HG03103 (cell line): ENCODE measurements at regions not wholly inside any gene's neighbourhood (a gene's known extent, or its start where the extent isn't known, plus 50 kb on each side); places are given as distances from the start of the nearest gene placed in this dataset.

Source experiments
- ATAC-seq: cut with Tn5 transposase; IDR thresholded peaks from one replicate; pipeline ENCODE4 v1.9.1; 2021; ENCODE audit warnings: low read depth; ENCODE audit not compliant: unreplicated experiment

DNA sequence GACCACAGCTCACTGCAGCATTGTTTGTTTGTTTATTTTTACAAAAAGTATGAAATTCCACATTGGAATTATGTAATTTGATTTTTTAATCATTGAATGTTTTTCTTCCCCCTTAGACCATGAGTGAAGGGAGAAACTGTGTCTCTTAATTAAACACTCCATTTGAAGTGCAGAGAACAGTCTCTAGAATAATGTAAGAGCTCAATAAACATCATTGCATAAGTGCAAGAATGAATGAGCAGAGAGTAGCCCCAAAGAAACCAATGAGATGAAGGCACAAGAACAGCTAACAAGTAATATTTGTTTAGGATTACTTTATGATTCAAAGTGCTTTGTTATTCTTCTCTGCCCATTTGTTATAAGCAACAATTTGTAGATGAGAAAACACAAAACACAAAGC lies 921.3 kb upstream of the LCORL start:
- ATAC-seq, result no peak

DNA sequence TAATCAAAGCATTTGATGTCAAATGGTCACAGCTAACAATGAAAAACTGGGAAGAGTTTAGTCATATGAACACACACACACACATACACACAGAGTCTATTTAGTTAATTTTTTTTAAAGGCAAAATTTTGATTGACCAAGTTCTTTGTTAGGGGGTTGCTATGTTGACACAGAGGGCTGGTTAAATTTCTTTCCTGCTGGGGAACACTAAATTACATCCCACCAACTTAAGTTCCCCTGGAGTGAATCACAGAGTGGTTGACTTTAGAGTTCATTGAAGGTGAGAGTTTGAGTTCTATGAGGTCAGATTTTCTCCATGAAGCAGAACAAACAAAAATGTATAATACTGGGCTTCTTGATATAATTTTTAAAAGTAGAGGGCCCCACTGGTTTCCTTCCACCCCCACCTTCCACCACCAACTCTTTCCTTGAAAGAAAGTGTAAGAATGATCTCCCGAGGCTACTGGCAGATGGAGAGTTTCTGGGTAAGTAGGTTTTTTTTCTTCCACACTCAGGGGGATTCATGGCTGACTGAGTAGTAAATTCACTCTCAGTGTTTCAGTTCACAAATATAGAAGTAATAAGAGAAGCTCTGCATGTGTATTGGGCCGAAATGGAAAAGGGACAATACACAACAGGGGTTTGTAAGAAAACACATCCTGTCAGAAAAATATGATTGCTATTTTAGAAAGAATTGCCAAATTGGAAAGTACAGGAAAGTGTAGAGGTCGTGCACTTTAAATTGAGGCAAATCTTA lies 917.0 kb upstream of the LCORL start:
- no peak for ATAC-seq

DNA sequence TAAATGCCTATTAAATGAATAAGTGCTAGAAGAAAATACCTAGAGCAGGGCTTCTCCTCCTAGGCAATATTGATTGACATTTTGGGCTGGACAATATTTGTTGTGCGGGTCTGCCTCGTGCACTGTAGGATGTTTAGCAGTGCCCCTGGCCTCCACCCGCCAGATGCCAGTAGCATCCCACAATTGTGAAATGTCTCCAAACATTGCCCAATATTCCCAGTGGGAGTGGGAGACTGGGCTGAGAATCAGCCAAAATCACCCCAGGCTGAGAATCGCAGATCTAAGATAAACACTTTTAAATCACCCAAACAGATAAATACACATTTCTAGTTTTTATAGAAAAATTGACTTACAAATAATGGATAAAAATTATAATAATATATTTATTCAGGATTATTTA lies 916.2 kb upstream of the LCORL start:
- ATAC-seq, result no peak

DNA sequence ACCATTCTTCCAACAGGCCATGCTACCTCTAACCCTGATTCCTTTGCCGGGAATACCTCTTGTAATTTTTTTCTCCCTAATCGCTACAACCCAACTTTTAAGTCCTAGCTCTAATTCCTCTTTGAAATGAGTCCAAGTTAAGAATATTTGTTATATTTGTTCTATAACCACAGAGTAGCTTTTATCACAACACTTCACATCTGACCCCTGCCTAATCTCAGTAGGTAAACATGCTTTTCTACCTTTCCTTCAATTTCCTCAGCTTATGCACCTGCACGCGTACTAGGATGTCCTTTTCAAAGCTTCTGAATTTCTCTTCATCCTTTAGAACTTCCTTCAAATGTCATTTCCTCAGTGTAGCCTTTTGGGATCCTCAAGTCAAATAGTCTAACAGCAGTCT lies 915.5 kb upstream of the LCORL start:
- ATAC-seq, result no peak

DNA sequence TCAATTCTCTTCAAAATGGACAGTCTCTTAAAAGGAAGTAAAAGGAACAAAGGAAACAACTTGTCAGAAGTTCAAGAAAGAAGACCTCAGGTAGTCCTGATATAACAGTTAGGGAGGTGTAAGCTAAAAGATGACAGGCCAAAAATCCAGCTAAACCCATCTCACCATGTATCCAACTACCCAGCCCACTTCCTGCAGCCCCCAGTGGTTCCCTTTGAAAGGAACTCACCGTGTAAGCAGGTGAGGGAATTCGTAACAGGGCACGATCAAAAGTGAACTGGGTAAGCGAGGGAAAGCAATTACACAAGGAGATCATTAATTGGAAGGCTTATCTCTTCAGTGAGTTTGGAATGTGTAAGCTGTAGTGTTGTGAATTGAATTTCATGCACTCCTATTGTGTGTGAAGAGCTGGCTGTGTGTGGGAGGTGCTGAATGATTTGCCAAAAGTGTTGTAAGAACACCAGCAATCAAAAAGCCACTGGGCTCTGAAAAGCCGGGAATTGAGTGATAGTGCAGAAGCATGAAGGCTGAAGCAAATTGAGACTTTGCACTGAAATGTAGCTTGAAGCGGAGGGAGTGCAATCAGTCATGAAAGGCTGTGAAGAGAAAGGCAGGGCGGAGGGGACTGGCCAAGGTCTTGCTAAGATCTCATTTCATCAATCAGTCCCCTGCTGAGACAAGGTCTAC lies 914.2 kb upstream of the LCORL start:
- ATAC-seq, result no peak

DNA sequence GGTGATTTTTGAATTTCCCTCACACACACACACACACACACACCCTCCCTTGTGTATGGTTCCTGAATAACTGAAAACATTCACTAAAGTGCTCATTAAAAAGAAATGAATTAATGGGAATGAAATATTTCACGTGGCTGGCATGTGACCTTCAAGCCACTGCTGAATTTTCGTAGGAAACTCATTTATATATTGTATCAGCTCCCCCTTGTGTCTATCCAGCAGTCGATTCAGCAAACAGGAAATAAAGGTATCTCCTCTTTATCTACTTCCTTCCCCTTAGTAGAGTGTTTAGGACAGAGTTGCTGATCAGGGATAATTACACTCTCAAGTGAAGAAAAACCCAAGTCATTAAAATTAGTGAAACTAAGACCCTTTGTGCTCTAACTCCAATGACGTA lies 912.6 kb upstream of the LCORL start:
- ATAC-seq, result no peak

DNA sequence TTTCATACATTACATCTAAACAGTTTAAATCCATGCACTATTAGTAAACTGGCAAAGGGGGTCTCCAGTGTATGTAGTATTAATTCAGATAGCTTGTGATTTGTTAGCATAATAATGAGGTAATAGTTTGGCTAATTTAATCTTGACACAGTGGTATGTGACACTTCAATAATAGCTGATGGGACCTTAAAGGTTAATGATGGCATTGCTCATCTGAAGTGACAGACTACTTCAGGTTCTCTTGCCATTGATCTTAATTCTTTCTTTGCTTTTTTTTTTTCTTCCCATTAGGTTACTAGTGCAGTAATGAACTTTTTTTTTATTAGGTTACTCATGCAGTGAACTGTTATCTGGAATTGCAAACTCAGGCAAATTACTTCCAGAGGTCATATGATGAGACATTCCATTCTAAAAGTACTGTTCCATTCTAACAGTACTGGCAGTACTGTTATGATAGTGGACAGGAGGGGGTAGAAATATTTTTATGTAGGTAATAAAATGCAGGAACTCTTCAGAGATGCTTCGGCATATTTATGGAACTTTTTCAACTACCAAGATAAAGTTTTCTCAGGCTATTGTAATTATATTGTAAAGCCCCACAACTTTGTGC lies 911.3 kb upstream of the LCORL start:
- no peak for ATAC-seq

DNA sequence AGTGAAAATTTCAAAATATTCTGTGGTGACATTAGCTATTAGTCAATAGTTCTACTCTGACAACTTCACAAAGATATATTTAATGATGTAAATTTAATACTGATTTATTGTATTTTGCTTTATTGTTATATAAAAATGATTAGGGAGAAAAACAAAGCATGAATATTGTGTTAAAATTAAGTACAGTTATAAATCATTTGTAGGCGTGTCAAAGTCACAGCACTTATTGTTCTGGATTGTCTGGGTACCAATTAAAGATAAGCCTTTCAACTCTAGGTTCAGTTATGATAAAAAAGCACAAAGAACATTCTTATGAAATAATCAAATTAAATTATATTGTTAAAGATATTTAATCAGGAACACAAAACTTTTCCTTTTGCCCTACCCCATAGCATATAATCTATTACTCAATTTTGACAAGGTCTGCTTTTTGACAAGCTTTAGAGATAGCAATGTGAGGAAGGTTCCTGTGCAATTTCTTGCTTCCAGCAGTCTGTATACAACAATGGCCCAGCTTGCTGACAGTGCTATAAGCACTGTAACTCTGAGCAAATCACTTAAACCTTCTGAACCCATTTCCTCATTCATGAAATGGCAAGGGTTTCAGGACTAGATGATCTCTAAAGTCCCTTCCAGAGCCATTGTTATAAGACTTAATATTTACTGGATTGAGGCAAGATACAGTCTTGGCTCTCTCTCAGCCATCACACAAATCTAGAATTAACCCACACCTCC lies 910.3 kb upstream of the LCORL start:
- no peak for ATAC-seq

DNA sequence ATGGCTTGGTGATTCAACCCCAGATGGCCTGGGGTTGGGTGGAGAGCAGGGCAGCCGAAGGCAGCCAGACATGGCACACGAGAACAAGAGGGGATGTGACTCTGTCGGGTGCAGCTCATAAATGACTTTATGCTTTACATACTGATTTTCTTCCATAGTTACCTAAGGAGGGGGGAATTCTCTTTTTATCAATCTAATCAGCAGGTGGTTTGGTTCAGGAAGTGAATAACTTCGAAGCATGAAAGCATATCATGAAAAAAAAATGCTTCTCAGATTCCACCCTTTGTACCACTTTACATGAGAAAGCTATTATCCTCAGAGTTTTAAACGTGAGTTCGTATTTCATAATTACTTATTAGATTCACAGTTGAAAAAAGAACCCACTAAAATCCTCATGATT lies 908.9 kb upstream of the LCORL start:
- no peak for ATAC-seq

DNA sequence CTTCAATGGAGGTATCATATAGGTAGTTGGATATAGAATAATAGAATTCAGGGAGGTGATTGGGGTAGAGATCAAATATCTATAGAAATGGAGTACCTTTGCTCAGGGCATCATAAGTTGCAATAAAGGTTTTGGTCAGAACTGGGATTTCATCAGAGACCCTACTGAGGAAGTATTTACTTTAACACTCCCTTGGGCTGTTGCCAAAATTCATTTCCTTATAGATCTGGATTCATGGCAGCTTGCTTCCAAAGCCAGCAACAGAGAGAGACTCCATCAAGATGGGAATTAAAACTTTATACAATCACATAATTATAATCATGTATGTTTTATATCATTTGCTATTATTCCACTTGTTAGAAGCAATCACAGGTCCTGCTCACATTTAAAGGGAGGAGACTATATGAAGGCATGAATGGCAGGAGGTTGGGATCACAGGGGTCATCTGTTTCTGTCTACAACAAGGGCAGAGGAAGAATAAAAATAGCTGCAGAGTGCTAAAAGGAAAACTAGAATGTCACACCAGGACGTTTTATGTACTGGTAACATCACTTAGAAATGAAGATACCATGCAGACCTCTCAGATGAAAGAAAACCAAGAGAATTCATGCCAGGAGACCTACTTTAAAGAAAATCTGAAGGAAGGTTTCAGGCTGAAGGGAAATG lies 902.1 kb upstream of the LCORL start:
- ATAC-seq, result no peak

DNA sequence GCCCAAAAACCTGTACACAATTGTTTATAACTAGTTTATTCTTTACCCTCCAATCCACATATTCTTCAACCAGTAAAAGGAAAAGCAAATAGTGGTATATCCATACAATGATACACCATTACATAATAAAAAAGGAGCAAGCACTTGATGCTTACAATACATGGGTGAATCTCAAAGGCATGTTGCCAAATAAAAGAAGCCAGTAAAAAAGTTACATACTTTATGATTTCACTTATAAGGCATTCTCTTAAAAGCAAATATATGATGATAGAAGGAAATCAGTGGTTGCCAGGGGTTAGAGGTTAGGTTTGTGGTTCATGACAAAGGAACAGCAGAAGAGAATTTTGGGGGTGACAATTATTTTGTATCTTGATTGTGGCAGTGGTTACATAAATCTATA lies 896.1 kb upstream of the LCORL start:
- ATAC-seq, result no peak

DNA sequence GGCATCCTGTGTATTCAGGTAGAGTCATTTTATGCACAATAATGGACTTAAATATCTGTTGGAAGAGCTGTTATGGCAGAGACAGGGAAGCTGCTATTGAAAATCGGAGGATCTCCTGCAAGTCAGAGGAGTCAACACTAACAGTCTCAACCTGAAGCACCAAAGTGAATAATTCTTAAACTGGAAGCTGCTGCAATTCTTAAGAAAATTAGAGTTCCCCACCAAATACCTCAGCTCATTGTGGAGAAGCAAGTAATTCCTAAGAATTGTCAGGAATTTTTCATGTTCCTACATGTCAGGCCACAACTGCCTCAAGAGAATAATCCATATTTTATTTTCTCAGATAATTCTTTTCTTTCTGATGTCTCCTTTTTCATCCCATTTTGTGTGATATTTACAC lies 892.6 kb upstream of the LCORL start:
- no peak for ATAC-seq

DNA sequence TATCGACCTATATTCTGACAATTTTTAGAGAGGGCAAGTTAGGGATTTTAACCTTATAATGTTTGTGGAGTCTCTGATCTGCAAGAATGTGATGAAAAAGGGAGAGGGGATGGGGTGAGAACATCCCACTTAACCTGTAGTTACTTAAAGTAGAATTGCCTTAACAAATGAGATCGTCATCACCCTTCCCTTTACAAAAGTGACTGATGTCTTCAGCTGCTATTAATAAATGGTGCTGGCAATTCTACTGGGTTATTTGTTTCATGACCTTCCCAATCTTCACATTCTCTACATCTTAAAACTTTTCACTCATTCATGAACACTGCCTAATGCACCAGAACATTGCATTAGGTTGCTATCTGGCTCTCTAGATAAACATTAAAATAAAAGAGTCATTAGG lies 873.4 kb upstream of the LCORL start:
- ATAC-seq, result no peak

DNA sequence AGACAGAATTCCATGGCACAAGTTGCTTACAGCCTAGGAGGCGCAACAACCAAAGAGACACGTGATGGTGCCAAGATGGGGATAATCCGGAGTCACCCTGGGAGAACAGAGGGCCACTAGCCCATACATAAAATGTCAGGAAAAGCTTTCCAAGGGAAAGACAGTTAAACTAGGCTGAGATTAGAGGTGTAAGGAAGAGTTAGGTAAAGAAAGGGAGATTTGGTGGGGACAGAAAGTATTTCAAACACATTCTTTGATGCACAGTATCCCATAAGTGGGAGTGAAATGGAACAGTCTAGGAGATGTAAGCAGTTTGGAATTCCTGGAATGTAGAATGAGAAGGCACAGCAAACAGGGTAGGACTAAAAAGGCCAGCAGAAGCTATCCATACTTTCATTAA lies 860.9 kb upstream of the LCORL start:
- no peak for ATAC-seq

DNA sequence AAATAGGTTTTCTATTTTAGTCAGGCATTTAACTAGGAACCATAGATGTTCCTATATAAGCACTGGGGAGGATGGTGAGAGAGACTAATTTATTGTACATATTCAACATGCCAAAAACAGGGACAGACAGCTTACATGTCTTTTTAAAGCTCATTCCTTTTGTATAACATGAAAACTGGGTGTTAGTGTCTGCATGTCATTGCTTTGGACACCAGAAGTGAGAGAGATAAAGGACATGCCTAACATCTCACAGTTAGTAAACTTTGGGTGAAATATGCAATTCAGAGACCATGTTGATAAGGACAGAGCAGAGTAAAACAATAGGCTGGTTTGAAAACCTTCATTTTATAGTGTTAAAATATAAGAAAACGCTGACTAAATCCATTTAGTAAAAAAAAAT lies 860.0 kb upstream of the LCORL start:
- no peak for ATAC-seq

DNA sequence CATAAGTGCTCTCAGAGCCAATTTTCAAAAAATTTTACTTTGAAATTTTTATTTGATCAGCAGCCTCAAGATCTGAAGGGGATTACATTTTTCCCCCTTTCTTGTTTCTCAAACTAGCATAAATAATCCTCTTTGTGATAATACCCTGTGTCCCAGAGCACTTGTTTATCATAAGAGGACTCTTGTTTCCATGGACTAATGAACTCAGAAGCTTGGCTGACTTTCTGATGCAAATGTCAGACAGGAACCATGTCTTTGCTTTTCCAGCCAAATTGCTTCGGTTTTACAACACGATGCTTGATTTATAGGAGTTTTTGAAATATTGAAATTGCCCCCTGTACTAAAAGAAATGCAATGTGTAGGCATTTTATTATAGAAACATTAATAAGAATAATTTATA lies 859.3 kb upstream of the LCORL start:
- no peak for ATAC-seq

DNA sequence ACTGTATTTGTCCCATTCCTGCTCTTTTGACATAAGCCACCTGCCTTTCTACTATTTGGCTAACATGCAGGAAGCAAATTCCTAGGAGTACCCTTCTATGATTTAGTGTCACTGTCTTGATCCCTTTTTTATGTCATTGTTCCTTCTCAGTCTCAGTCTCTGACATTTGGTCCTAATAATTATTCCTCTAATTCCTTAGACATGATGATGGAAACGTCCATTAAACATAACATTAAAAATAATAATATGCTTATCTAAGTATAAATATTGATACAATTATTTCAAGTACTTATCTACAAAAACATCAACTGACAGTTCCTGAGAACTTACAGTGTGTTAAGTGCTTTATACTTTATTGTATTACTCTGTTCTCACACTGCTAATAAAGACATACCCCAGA lies 857.0 kb upstream of the LCORL start:
- ATAC-seq, result no peak

DNA sequence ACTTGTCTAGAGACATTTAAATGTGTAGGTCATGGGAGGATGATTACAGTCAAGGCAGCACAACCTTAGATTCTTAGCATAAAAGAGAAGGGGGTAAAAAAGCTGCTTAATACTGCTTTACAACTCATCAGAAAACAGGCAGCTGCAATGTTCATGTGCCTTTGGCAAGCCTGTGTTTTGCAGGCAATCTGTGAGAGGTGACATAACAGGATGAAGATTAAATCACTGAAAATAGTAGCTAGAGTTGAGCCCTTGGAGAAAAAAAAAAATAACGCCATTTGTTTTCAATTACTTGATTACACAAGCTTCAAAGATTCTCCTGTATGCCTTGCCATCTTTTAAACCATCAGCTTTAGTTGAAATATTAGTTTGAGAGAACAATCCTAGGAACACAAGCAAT lies 847.6 kb upstream of the LCORL start:
- no peak for ATAC-seq

DNA sequence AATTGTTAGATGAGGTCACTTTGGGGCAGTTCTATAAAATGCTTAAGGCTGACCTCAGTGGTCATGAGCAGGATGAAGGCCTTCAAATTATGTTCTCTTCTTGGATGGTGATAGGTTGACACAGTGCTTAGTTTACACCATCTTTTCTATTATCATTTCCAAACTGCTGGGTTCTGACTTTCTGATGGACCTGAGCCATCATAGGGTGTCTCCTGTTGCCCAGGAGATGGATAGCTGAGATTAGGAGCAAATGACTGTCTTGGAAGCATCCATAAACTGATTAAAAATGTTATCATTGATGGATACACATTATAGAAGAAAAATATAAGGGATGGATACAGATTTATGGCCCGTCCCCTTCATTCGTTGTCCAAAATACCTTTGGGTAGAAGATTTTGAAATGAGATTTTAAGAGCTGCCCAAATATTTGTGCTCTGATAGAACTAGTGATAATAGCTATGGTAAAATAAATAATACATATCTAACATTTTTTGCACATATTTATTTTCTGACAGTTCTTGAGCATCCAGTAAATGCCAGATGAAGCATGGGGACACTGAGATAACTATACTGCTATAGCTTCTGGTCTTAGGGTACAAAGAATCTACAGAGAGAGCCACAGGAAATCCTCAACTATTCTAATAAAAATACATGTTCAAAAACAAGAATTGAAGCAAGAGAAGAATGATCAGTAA lies 839.4 kb upstream of the LCORL start:
- no peak for ATAC-seq

DNA sequence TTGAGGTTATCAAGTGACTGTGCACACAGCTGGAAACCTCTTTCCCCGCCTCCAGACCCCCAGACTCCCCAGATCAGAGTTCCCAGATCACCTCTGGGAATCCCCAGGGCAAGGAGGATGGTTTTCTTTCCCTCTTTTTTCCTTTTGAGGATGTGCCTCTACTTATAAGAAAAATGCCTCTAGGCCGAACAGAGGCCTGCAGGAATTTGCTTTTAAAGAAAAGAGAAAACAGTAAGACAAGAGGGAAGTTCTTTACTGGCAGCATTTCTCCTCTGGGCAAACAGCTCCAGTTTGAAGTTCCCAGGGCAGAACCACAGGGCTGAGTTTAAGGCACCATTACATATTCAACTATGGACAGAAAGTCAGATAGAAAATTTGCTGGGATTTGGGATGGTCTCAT lies 837.9 kb upstream of the LCORL start:
- no peak for ATAC-seq
